ENCODE measurements at regions not wholly inside any gene's neighbourhood (a gene's known extent, or its start where the extent isn't known, plus 50 kb on each side); places are given as distances from the start of the nearest gene placed in this dataset.

DNA sequence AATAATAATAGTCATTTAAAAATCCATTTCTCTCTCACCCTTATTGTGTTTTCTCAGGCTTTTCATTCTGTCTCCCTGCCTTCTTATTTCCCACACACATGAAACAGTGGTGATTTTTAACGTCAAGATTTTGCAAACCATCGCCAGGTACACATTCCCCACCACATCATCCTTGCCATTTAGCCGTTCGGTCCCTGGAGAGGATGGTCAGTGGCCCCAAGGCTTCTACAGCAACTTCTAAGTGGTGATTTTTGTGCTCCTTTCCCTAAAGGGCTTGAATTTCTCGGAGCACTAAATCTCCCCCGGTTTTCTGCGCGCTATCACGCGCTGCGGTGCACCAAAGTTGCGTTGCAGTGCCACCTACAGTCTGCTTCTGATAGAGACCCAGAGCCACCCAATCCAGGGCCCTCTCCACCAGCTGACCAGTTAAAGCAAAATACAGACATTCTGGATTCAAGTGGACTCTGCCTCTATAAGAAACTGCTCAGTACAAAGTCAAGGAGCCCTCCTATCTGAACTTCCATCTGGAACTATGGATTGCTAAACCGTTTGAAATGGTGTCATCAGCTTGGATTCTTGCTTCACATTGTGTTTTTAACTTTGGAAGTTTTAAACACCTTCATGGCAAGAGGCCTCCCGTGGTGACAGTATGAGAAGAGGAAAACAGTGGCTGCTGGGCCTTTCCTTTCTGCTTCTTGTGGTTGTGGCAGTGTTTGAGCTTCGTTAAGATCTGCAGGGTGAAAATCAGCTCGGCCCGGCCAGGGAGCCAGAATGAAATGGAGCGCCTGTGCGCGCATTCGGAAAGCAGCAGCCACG lies 234.0 kb downstream of the SPTSSA start:
- TF ChIP-seq POLR2A (IDR thresholded peaks at IDR 0.05; ENCODE audit: low read length) = no peak
- no peak for TF ChIP-seq GATA1 (IDR thresholded peaks at IDR 0.05; ENCODE audit: low read depth, low read length)
